GM21723 (cell line): ENCODE measurements at regions not wholly inside any gene's neighbourhood (a gene's known extent, or its start where the extent isn't known, plus 50 kb on each side); places are given as distances from the start of the nearest gene placed in this dataset.

Experiments used
- ATAC-seq: cut with Tn5 transposase; IDR thresholded peaks from one replicate; pipeline ENCODE4 v1.9.1; 2021; ENCODE audit warnings: mild to moderate bottlenecking, moderate library complexity; ENCODE audit not compliant: unreplicated experiment

DNA sequence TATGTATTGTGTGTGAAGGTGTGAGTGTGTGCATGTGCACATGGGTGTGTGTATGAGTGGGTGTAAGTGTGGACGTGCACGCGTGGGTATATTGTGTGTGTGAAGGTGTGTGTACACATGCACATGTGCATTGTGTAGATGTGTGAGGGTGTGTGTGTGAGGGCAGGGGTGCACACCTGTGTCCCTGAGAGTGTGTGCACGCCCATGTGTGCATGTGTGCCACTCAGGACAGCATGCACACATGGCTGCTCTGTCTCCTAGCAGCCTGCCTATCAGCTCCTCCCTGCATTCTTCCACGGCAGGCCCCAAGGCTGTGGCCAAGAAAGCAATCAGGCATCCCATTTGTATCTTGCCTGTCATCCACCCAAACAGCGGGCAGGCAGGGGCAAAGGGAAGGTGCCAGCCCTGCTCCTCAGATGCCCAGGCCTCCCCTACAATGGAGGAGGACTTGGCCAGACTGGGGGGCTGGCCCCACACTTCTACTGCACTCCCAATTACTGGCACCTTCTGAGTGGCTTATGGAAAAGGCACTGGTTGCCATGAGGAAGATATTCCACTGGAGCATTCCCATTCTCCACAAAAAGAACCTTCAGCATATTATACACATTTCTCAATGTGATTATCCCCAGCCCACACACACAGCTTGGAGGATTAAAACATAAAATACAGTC lies 380.4 kb upstream of the ZMIZ1 start:
- no peak for ATAC-seq

- ATAC-seq, result no peak
These were observed 379.7 kb upstream of the ZMIZ1 start for GRCh38 chr10:78688901-78689583.

DNA sequence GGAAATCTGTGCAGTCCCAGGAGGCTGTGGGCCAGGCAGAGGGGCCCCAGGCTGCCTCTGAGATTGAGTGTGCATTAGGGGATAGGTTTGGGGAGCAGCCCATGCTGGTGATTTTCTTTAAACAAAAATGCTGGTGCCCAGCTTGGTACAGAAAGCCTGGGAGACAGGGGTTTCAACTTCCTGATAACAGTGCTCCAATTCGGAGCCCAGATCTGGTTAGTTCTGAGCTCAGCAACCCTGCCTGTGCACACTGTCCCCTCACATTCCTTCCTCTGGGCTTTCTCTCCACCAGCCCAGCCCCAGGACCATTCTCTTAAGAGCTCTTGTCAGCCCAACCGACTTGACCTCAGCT lies 379.2 kb upstream of the ZMIZ1 start:
- no peak for ATAC-seq

DNA sequence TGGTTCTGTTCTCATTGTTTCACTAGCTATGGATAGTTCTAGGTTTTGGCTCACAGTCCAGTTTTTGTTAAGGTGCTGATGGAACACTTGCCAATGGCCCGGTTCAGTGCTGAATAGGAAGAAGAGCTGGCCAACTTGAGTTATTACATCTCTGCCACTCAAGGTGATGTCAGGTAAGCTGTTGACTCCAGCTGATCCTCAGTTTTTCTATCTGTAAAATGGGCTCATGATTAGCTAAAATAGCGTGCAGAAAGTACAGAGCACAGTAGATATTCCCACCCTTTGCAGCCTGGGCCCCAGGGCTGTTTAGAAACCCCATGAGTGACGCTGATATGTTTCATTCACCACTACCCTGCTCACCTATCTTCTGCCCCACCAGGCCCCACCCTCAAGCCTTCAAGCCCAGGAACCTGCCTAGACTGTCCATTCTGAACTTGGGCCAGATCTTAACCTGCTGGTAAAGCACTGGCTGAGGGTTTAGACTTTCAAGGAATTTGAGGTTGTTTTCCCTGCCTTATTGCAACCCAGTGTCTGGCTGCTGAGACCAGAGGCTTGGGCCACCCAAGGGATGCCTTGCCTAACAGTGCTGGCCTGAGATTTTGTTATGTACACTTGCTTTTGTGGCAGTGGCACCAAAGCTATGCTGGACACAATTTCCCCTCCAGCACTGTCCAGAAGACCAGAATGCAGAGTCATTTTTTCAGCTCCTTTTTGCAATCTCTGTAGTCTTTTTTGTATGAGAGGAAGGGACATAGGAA lies 378.2 kb upstream of the ZMIZ1 start:
- ATAC-seq, result no peak

DNA sequence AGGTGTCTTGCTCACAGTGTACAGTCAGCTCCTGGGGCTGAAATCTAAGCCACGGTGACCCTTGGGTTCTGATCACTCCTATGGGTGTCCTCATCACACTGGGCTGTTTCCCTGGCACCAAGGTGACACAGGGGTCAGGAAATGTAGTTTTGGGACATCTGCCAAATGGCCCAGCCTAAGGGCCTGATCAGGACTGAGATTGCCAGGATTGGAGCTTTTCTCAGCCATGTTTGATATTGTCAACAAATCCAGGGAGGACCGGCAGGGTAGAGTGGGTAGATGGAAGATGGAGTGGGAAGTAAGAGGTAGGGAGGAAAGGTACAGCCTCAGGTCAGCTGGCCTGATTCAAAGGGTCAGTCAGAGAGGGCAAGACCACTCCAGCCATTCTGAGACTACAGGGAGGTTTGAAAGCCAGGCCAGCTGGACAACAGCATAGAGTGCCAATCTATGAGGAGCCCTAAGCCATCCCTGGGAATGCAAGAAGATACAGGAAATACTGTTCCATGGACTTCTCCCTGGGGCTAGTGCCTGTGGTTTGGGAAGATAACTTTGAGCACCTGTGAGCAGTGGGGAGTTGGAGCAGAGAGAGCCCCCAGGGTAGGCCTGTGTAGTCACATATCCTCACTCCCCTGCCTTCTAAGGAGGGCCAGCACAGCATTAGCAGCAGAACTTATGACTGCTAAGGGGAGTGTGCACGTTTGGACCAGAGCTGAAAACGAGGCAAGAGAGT lies 377.3 kb upstream of the ZMIZ1 start:
- no peak for ATAC-seq

DNA sequence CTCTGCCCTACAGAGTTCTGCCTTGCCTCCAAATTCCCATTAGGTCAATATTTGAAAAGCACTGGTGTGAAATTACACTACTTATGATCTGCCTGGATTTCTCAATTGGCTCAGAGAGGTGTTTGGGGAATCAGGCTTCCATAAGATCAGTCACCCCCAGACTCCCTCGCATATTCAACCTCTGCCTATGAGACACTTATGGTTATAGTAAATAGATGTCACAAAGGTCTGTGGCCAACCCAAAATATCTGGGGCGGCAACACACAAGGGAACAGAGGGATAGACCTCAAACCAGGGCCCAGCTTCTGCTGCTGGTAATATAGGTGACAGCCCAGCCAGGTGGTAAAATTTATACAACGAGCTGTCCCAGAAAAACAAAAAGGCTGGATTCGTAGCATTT lies 376.7 kb upstream of the ZMIZ1 start:
- no peak for ATAC-seq

DNA sequence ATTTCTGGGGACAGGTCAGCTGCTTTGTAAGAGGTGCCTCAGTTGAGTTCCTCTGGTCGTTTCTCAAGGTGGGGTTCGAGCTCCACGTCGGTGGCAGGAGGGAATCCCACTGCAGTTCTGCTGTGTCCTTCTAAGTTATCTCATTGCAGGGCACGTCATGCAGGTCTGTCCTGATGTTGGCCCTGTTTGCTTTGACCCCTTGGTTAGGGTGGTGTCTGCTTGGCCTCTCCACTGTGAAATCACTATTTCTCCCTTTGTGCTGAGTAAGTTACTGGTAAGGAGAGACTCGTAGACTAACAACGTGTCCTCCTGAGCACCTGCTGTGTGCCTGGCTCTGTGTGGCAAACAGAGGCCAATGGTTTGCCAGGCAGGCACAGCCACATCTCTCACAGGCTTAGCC lies 372.9 kb upstream of the ZMIZ1 start:
- ATAC-seq, result no peak

DNA sequence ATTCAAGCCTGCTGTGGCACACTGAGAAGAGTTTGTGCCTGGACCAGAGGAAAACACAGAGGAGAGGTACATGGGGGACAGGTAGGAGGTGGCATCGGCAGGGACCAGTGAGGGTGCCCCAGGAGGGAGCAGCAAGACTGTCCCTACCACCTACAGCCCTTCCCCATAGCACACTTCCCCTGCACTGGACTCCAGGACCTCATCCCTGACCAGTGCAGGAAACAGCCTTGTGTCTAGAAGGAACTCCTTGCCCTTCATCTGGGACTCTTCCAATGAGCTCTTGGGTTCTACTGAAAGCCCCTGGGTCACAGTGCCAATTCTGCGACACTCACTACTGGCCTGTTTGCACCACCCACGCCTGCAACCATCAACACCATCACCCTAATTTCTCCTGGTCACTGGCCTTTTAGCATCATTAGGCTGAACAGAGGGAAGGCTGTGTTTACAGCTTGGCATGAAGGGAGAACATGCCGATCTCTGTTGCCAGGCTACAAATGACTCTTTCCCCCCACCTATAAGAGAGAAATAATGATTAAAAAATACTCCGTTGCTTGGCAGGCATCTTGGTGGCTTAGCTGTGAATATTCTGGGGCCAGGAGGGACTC lies 371.9 kb upstream of the ZMIZ1 start:
- ATAC-seq, result no peak

DNA sequence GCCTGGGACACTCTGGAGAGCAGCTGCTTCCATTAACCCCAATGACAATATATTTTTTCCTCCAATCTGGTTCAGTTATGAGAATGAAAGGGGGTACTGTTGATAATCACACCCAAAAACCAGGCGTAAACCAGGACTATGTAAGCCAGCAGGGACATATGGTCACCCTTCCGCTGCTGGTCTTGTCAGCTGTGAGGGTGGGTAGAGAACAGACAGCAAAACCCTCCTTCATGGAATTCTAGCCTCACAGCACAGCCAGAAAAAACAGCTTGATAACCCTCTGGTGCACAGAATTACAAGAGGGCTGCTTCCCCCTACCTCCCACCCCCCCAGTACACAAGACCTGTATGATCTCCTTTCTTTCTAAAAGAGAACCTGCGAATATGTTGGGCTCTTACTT lies 368.8 kb upstream of the ZMIZ1 start:
- no peak for ATAC-seq

DNA sequence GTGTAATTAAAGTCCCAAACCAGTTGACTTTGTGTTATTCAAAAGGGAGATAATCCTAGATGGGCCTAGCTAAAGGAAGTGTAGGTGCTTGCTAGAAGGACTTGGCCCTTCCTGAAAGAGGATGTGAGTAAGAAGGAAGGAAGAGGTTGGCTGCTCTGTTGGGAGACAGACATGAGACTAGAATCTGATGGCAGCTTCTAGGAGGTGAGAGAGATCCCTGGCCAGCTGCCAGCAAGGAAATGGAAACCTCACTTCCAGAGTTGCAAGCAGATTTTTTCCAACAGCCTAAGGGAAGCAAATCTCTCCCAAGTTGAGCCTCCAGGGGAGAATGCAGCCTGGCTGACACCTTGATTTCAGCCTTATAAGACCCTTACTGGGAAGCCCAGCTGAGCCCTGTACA lies 368.4 kb upstream of the ZMIZ1 start:
- ATAC-seq, result no peak

DNA sequence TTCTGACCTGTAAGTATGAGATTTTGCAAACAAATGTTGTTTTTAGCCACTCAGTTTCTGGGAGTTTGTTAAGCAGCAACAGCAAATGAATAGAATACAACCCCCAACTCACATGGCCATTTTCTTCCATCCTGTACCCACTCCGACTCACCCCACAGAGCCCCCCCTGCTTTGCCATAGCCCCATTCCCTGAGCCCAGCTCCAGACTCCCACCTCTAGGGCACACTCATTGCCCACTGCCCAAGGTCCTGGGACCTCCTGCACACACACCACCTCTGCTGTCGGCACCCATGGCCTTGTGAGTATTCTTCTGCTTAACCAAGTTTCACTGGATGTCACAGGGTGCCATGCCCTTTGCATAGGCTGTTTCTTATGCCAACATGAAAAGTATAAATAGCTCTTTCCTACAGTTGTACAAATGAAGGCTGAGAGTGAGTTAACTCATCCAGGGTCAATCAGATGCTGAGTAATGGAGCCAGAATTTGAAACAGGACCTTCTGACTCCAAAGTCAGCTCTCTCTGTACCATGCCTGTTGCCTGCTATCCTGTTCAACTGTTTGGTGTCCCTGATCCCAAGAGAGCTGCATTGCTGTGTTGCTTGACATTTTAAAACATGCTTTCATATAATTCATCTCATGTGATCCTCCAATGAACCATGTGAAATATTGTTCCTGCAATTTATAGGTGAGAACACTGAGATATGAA lies 367.8 kb upstream of the ZMIZ1 start:
- ATAC-seq, result no peak

- no peak for ATAC-seq
These were observed 366.6 kb upstream of the ZMIZ1 start for GRCh38 chr10:78702186-78702585.

DNA sequence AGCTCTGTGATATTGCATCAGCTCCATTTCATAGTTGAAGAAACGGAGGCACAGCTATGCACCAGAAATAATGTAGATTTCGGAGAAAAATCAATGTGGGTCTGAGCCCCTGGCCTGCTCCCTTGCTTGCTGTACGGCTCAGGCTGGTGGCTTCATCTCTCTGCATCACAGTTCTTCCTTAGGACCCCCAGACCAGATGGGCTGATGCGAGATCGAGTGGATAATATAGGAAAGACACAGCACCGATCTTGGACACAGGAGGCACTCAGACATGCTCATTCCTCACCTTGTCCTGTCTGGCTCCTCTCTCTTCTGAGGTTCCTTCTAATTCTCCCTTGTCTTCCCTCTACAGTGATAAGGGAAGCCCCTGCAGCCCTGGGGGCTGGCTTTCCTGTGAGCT lies 365.9 kb upstream of the ZMIZ1 start:
- no peak for ATAC-seq

GRCh38 chr10:78703593-78703992 lies 365.2 kb upstream of the ZMIZ1 start:
- ATAC-seq, result no peak

DNA sequence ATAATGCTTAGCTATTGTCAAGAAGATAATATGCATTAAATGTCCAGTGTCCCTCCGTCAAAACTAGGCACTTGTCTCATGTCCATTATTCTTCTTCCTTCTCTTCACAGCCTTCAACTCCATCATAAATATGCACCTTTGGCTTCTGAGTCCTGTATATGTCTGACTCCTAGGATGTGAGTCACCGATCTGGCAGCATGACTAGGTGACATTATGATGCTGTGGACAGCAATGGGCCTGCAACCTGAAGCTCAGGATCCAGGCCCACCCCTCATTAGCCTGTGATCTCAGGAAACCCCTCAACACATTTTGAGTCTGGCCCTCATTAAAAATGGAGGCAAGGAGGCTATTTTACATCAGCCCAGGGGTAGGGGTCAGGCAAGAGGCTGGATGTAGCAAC lies 362.5 kb upstream of the ZMIZ1 start:
- no peak for ATAC-seq

- ATAC-seq, result no peak
These were observed 361.8 kb upstream of the ZMIZ1 start for GRCh38 chr10:78706726-78707540.

DNA sequence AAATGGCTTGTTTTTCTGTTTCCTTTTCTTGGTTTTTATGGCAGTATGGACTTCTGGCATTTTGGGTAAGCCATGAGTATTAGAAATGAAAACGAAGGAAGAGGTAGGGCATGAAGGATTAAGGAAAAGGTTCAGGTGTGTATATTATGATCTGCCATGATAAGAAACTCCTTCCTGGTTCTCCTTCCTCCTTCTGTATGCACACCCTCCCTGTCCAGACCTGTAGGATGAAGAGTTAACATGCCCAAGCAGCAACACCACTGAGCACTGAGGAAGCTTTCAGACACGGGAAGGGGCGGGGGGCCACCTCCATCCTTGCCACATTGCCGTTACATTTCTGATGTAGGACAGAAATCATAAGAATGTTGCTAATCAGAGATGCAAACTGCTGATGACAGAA lies 361.0 kb upstream of the ZMIZ1 start:
- no peak for ATAC-seq

GRCh38 chr10:78712147-78712546 lies 356.6 kb upstream of the ZMIZ1 start:
- ATAC-seq, result no peak

- no peak for ATAC-seq
These were observed 355.1 kb upstream of the ZMIZ1 start for GRCh38 chr10:78713659-78714058.

GRCh38 chr10:78714225-78714624 lies 354.5 kb upstream of the ZMIZ1 start:
- no peak for ATAC-seq
